Neural cell (in vitro differentiated cells): ENCODE measurements at regions not wholly inside any gene's neighbourhood (a gene's known extent, or its start where the extent isn't known, plus 50 kb on each side); places are given as distances from the start of the nearest gene placed in this dataset.
"Not testable (repeated sequence)": the region's sequence is repeated elsewhere in the genome, so short reads cannot be mapped to it uniquely, and the experiment has no call there.

Source experiments
- H2AFZ ChIP-seq: fragments of 200-600, 300-800 bp; sonication (generic), shearing (Covaris generic); 2 replicates; pipeline ENCODE4 v1.6.0; 2014; ENCODE audit warnings: low read depth, mild to moderate bottlenecking, antibody characterized with exemption, low read length, moderate library complexity
- H3F3A ChIP-seq: fragments of 200-600 bp; shearing (Covaris generic); 2 replicates; pipeline ENCODE4 v1.6.1; 2016; ENCODE audit warnings: mild to moderate bottlenecking, moderate library complexity, mixed read lengths, antibody characterized with exemption, low read length; ENCODE audit not compliant: insufficient read depth, poor library complexity, severe bottlenecking
- H3K27ac ChIP-seq: fragments of 200-600, 300-800 bp; sonication (generic), shearing (Covaris generic); 2 replicates; pipeline ENCODE4 v1.5.1; 2014; ENCODE audit warnings: mild to moderate bottlenecking, low read length, moderate library complexity
- H3K27me3 ChIP-seq: fragments of 300-800, 200-600 bp; sonication (generic), shearing (Covaris generic); 2 replicates; pipeline ENCODE4 v1.6.0; 2014; ENCODE audit warnings: mild to moderate bottlenecking, low read depth, low read length, moderate library complexity; ENCODE audit not compliant: insufficient read depth
- H3K36me3 ChIP-seq: fragments of 300-800, 200-600 bp; sonication (generic), shearing (Covaris generic); 2 replicates; pipeline ENCODE4 v1.5.1; 2014; ENCODE audit warnings: mild to moderate bottlenecking, antibody characterized with exemption, low read length, moderate library complexity; ENCODE audit not compliant: insufficient read depth
- H3K4me2 ChIP-seq: fragments of 300-800, 200-600 bp; sonication (generic), shearing (Covaris generic); 2 replicates; pipeline ENCODE4 v1.6.0; 2014; ENCODE audit warnings: mild to moderate bottlenecking, low read length
- H3K4me3 ChIP-seq: fragments of 300-800, 200-600 bp; sonication (generic), shearing (Covaris generic); 2 replicates; pipeline ENCODE4 v1.5.1; 2014; ENCODE audit warnings: mild to moderate bottlenecking, low read length, moderate library complexity
- H3K79me2 ChIP-seq: fragments of 200-600 bp; shearing (Covaris generic); replicated peaks from 2 replicates; pipeline ENCODE4 v1.6.0; 2014; ENCODE audit warnings: mild to moderate bottlenecking, low read length, moderate library complexity; ENCODE audit not compliant: insufficient read depth
- H3K9ac ChIP-seq: fragments of 300-800, 200-600 bp; sonication (generic), shearing (Covaris generic); 2 replicates; pipeline ENCODE4 v1.6.1; 2016; ENCODE audit warnings: mild to moderate bottlenecking, low read length, mixed read lengths
- H3K9me2 ChIP-seq: fragments of 200-600 bp; shearing (Covaris generic); 2 replicates; pipeline ENCODE4 v1.6.1; 2016; ENCODE audit warnings: mild to moderate bottlenecking, low read length, mixed read lengths; ENCODE audit not compliant: insufficient read depth
- H3K9me3 ChIP-seq: fragments of 200-600, 300-800 bp; sonication (generic), shearing (Covaris generic); 2 replicates; pipeline ENCODE4 v1.6.1; 2016; ENCODE audit warnings: mild to moderate bottlenecking, mixed run types, low read length, moderate library complexity, mixed read lengths
- H4K20me1 ChIP-seq: fragments of 200-600 bp; shearing (Covaris generic); 2 replicates; pipeline ENCODE4 v1.6.1; 2016; ENCODE audit warnings: mild to moderate bottlenecking, mixed run types; ENCODE audit not compliant: insufficient read depth
- EP300 ChIP-seq: fragments of 450-650 bp; conservative IDR thresholded peaks from 2 replicates; pipeline ENCODE4 v1.6.1; 2014; ENCODE audit warnings: antibody characterized with exemption, mild to moderate bottlenecking, moderate library complexity; ENCODE audit not compliant: poor library complexity, severe bottlenecking
- EZH2 ChIP-seq: fragments of 200-600, 300-800 bp; shearing (Covaris generic), sonication (generic); IDR thresholded peaks from 2 replicates; pipeline ENCODE4 v1.6.1; 2014; ENCODE audit warnings: antibody characterized with exemption, low read length, borderline replicate concordance, mild to moderate bottlenecking; ENCODE audit not compliant: insufficient read depth, poor library complexity, severe bottlenecking
- MXI1 ChIP-seq: fragments of 450-650 bp; conservative IDR thresholded peaks from 2 replicates; pipeline ENCODE4 v1.6.1; 2014; ENCODE audit warnings: antibody characterized with exemption, mild to moderate bottlenecking; ENCODE audit not compliant: poor library complexity, severe bottlenecking
- POLR2AphosphoS5 ChIP-seq: IDR thresholded peaks from 2 replicates; pipeline ENCODE4 v1.6.1; 2012
- RAD21 ChIP-seq: fragments of 450-650 bp; conservative IDR thresholded peaks from 2 replicates; pipeline ENCODE4 v1.6.1; 2014; ENCODE audit warnings: antibody characterized with exemption, mild to moderate bottlenecking, moderate library complexity
- SMC3 ChIP-seq: fragments of 450-650 bp; conservative IDR thresholded peaks from 2 replicates; pipeline ENCODE4 v1.6.1; 2014; ENCODE audit warnings: antibody characterized with exemption, mild to moderate bottlenecking, moderate library complexity; ENCODE audit not compliant: poor library complexity
- TAF1 ChIP-seq: IDR thresholded peaks from 2 replicates; pipeline ENCODE4 v1.6.1; 2012; ENCODE audit warnings: low read depth
- TF ChIP-seq, protein P1 (sequence below): fragments of 450-650 bp; IDR thresholded peaks from 2 replicates; pipeline ENCODE4 v1.5.1; 2014; ENCODE audit warnings: antibody characterized with exemption, mild to moderate bottlenecking, moderate library complexity; ENCODE audit not compliant: poor library complexity, severe bottlenecking
- TF ChIP-seq, protein P2 (sequence below): IDR thresholded peaks from 2 replicates; pipeline ENCODE4 v1.6.1; 2012; ENCODE audit warnings: borderline replicate concordance

DNA sequence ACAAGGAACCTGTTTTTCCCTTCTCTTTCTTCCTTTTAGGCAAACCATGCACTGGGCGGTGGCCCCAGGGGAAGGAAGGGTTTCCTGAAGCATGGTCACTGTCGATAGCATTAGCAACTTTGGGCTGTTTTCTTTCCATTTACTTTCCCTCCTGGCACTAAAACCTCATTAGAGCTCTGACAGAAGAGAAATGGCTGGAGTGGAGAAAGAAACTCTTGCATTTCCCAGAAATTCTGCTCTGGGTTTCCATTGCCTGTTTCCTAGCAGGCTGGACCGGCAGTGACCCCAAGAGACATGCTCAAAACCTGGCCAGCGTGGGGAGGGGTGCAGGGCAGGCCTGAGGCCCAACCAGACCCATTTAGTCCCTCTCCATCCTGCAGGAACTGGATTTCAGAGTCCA lies 230.7 kb upstream of the CCL2 start:
- Histone ChIP-seq H4K20me1 (no peaks in the 10 kb centered on the region), H3K79me2 (no peaks in the 10 kb centered on the region), H3K9me3 (no peaks in the 10 kb centered on the region), H3K27me3 (no peaks in the 10 kb centered on the region), H3K9me2 (no peaks in the 10 kb centered on the region), H3K36me3 (no peaks in the 10 kb centered on the region), H3K9ac (no peak overlapping the region), H3F3A (no peaks in the 10 kb centered on the region), H3K4me2 (no peak overlapping the region), H3K4me3 (no peak overlapping the region), H3K27ac (no peak overlapping the region), H2AFZ (no peak overlapping the region)
- TF ChIP-seq RAD21: no peak
- TF ChIP-seq, protein P1, sequence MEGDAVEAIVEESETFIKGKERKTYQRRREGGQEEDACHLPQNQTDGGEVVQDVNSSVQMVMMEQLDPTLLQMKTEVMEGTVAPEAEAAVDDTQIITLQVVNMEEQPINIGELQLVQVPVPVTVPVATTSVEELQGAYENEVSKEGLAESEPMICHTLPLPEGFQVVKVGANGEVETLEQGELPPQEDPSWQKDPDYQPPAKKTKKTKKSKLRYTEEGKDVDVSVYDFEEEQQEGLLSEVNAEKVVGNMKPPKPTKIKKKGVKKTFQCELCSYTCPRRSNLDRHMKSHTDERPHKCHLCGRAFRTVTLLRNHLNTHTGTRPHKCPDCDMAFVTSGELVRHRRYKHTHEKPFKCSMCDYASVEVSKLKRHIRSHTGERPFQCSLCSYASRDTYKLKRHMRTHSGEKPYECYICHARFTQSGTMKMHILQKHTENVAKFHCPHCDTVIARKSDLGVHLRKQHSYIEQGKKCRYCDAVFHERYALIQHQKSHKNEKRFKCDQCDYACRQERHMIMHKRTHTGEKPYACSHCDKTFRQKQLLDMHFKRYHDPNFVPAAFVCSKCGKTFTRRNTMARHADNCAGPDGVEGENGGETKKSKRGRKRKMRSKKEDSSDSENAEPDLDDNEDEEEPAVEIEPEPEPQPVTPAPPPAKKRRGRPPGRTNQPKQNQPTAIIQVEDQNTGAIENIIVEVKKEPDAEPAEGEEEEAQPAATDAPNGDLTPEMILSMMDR: no peak
- no peak for TF ChIP-seq POLR2AphosphoS5
- TF ChIP-seq EZH2: no peak
- TF ChIP-seq, protein P2, sequence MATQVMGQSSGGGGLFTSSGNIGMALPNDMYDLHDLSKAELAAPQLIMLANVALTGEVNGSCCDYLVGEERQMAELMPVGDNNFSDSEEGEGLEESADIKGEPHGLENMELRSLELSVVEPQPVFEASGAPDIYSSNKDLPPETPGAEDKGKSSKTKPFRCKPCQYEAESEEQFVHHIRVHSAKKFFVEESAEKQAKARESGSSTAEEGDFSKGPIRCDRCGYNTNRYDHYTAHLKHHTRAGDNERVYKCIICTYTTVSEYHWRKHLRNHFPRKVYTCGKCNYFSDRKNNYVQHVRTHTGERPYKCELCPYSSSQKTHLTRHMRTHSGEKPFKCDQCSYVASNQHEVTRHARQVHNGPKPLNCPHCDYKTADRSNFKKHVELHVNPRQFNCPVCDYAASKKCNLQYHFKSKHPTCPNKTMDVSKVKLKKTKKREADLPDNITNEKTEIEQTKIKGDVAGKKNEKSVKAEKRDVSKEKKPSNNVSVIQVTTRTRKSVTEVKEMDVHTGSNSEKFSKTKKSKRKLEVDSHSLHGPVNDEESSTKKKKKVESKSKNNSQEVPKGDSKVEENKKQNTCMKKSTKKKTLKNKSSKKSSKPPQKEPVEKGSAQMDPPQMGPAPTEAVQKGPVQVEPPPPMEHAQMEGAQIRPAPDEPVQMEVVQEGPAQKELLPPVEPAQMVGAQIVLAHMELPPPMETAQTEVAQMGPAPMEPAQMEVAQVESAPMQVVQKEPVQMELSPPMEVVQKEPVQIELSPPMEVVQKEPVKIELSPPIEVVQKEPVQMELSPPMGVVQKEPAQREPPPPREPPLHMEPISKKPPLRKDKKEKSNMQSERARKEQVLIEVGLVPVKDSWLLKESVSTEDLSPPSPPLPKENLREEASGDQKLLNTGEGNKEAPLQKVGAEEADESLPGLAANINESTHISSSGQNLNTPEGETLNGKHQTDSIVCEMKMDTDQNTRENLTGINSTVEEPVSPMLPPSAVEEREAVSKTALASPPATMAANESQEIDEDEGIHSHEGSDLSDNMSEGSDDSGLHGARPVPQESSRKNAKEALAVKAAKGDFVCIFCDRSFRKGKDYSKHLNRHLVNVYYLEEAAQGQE: no peak
- no peak for TF ChIP-seq TAF1
- no peak for TF ChIP-seq SMC3
- TF ChIP-seq EP300: no peak
- TF ChIP-seq MXI1: no peak

DNA sequence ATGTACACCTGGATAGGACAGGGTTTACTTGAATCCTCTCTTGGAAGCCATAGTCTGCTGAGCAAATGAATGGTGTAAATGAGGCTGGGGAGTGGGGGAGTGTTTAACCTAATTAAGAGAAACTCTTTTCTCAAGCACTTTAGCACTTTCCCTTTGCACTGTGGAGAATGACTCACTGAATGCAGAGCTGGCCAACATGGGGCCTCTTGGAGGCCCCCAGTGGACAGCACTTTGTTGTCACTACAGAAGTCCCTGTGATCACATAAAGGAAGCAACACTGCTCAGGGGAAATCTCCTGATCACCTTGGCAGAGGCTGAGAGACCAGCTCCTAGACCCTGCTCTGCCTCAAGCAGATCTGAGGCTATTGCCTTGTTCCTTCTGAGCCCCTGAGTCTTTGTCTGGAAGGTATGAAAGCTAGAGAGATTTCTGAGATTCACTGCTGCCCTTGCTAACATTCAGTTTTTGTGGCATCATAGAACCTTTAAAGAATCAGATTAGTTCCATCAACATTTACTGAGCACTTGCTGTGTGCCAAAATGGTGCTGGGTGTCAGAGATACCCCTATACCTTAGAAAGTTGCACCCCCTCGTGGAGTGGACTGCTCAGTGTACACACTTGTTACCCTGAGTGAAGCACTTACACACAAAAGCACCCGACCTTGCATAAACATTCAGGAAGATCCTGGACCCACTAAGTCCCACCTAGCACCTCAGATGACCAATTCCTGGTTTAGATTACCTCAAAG lies 230.1 kb upstream of the CCL2 start:
- Histone ChIP-seq H3K27ac (no peak overlapping the region), H3K27me3 (no peaks in the 10 kb centered on the region), H3K79me2 (no peaks in the 10 kb centered on the region), H2AFZ (no peak overlapping the region), H3K4me3 (no peak overlapping the region), H3K4me2 (no peak overlapping the region), H3K9ac (no peak overlapping the region), H3F3A (no peaks in the 10 kb centered on the region), H3K36me3 (no peaks in the 10 kb centered on the region), H3K9me2 (no peaks in the 10 kb centered on the region), H4K20me1 (no peaks in the 10 kb centered on the region), H3K9me3 (no peaks in the 10 kb centered on the region)
- TF ChIP-seq EZH2: no peak
- no peak for TF ChIP-seq EP300
- TF ChIP-seq TAF1: no peak
- no peak for TF ChIP-seq MXI1
- TF ChIP-seq, protein P1: no peak
- no peak for TF ChIP-seq POLR2AphosphoS5
- TF ChIP-seq SMC3: no peak
- no peak for TF ChIP-seq RAD21
- TF ChIP-seq, protein P2: no peak

DNA sequence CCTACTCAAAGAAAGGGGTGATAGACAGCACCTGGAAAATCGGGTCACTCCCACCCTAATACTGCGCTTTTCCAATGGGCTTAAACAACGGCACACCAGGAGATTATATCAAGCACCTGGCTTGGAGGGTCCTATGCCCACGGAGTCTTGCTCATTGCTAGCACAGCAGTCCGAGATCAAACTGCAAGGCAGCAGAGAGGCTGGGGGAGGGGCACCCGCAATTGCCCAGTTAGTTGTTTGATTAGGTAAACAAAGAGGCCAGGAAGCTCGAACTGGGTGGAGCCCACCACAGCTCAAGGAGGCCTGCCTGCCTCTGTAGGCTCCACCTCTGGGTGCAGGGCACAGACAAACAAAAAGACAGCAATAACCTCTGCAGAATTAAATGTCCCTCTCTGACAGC lies 224.5 kb upstream of the CCL2 start:
- H3K9ac ChIP-seq, H3K9me2 ChIP-seq, H3K79me2 ChIP-seq, H3F3A ChIP-seq, H3K4me3 ChIP-seq, H3K9me3 ChIP-seq, H3K27ac ChIP-seq, H2AFZ ChIP-seq, H3K36me3 ChIP-seq, H3K27me3 ChIP-seq, H4K20me1 ChIP-seq, H3K4me2 ChIP-seq: not testable (repeated sequence)
